Activated CD8-positive, alpha-beta T cell treated with anti-CD3 and anti-CD28 coated beads for 36 hours (primary cell): ENCODE measurements at regions not wholly inside any gene's neighbourhood (a gene's known extent, or its start where the extent isn't known, plus 50 kb on each side); places are given as distances from the start of the nearest gene placed in this dataset.
"Not testable (repeated sequence)": the region's sequence is repeated elsewhere in the genome, so short reads cannot be mapped to it uniquely, and the experiment has no call there.

ENCODE experiments used
- ATAC-seq: fragments of 200-7000 bp; cut with Tn5 transposase; one replicate; pipeline ENCODE4 v1.10.0; 2021; ENCODE audit warnings: mild to moderate bottlenecking, moderate library complexity
- CTCF ChIA-PET: fragments of 350-600 bp; sonication (Branson Sonifier 250); formaldehyde crosslinking; loops from one replicate; lab custom pipeline; 2021; ENCODE audit warnings: antibody characterized with exemption; lab: Charles Lee
- POLR2A ChIA-PET: fragments of 350-600 bp; sonication (Branson Sonifier 250); formaldehyde crosslinking; loops from one replicate; lab custom pipeline; 2021; ENCODE audit warnings: antibody characterized with exemption; lab: Charles Lee
- DNase-seq: peaks from one replicate; pipeline ENCODE4 v3.0.0-alpha.2; 2020
- H3K27ac Mint-ChIP-seq: one replicate; pipeline ENCODE4 v1.8.0; 2021; ENCODE audit warnings: mild to moderate bottlenecking, mixed read lengths
- H3K27me3 Mint-ChIP-seq: one replicate; pipeline ENCODE4 v1.8.0; 2021; ENCODE audit warnings: mixed read lengths
- H3K36me3 Mint-ChIP-seq: one replicate; pipeline ENCODE4 v1.8.0; 2021; ENCODE audit warnings: low read depth, mixed read lengths
- H3K4me1 Mint-ChIP-seq: one replicate; pipeline ENCODE4 v1.8.0; 2021; ENCODE audit warnings: low read depth, mixed read lengths
- H3K4me3 Mint-ChIP-seq: one replicate; pipeline ENCODE4 v1.8.0; 2021; ENCODE audit warnings: mild to moderate bottlenecking, moderate library complexity, mixed read lengths
- H3K9me3 Mint-ChIP-seq: one replicate; pipeline ENCODE4 v1.8.0; 2021; ENCODE audit warnings: mixed read lengths
- CTCF ChIP-seq: fragments of 200-600 bp; IDR thresholded peaks from one replicate; pipeline ENCODE4 v1.8.0; 2022; ENCODE audit warnings: antibody characterized with exemption, mild to moderate bottlenecking
- intact Hi-C: fragments of 100-400 bp; cut with micrococcal nuclease; formaldehyde crosslinking; loops from one replicate; pipeline ENCODE4 v1.10.0; 2022

GRCh38 chr2:23041443-23041842 lies 343.5 kb upstream of the KLHL29 start:
- Mint-ChIP-seq H3K36me3 (no peaks in the 10 kb centered on the region), H3K4me3 (no peak overlapping the region), H3K9me3 (no peaks in the 10 kb centered on the region), H3K4me1 (no peaks in the 10 kb centered on the region), H3K27me3 (no peaks in the 10 kb centered on the region), H3K27ac (no peak overlapping the region)
- CTCF ChIA-PET: no interaction called here
- POLR2A ChIA-PET: no interaction called here
- ATAC-seq (no peak), DNase-seq (no peak)
- intact Hi-C loops: no loop called here
- TF ChIP-seq CTCF: no peak

- Mint-ChIP-seq H3K4me3 (no peak overlapping the region), H3K36me3 (no peaks in the 10 kb centered on the region), H3K9me3 (no peaks in the 10 kb centered on the region), H3K27ac (no peak overlapping the region), H3K27me3 (no peaks in the 10 kb centered on the region), H3K4me1 (no peaks in the 10 kb centered on the region)
- intact Hi-C loops: no loop called here
- CTCF ChIA-PET: interaction anchor here (0.7 kb wide), 1 partner anchor 204 kb away, joined by 3 read pairs; no protein-coding TSS in a partner anchor
- POLR2A ChIA-PET: no interaction called here
- DNase-seq (no peak), ATAC-seq (no peak)
- TF ChIP-seq CTCF: no peak
Observed at GRCh38 chr2:23042216-23042906, 342.6 kb upstream of the KLHL29 start.

GRCh38 chr2:23050388-23050787 lies 334.6 kb upstream of the KLHL29 start:
- CTCF ChIA-PET: no interaction called here
- Mint-ChIP-seq H3K27ac (no peak overlapping the region), H3K4me3 (no peak overlapping the region), H3K9me3 (no peaks in the 10 kb centered on the region), H3K27me3 (no peaks in the 10 kb centered on the region), H3K4me1 (no peaks in the 10 kb centered on the region), H3K36me3 (no peaks in the 10 kb centered on the region)
- intact Hi-C loops: no loop called here
- DNase-seq: no peak
- no peak for TF ChIP-seq CTCF
- no peak for ATAC-seq
- POLR2A ChIA-PET: no interaction called here

- ATAC-seq (no peak), DNase-seq (no peak)
- POLR2A ChIA-PET: no interaction called here
- Mint-ChIP-seq H3K27ac (no peak overlapping the region), H3K4me1 (no peaks in the 10 kb centered on the region), H3K36me3 (no peaks in the 10 kb centered on the region), H3K27me3 (no peaks in the 10 kb centered on the region), H3K9me3 (no peaks in the 10 kb centered on the region), H3K4me3 (no peak overlapping the region)
- no peak for TF ChIP-seq CTCF
- CTCF ChIA-PET: no interaction called here
- intact Hi-C loops: no loop called here
Observed at GRCh38 chr2:23053601-23054000, 331.4 kb upstream of the KLHL29 start.

- no peaks in the 10 kb centered on the region for H3K9me3 Mint-ChIP-seq
- H3K27me3 Mint-ChIP-seq: no peaks in the 10 kb centered on the region
- ChIA-PET POLR2A (no interaction called here), CTCF (no interaction called here)
- no peaks in the 10 kb centered on the region for H3K4me1 Mint-ChIP-seq
- H3K27ac Mint-ChIP-seq: no peak overlapping the region
- no peak overlapping the region for H3K4me3 Mint-ChIP-seq
- no peak for ATAC-seq
- intact Hi-C loops: no loop called here
- H3K36me3 Mint-ChIP-seq: no peaks in the 10 kb centered on the region
- no peak for TF ChIP-seq CTCF
- DNase-seq: no peak
Observed at GRCh38 chr2:23055251-23055650, 329.7 kb upstream of the KLHL29 start.

- H3K4me1 Mint-ChIP-seq, DNase-seq, POLR2A ChIA-PET, H3K4me3 Mint-ChIP-seq, ATAC-seq, H3K9me3 Mint-ChIP-seq, H3K27me3 Mint-ChIP-seq, intact Hi-C loops, H3K27ac Mint-ChIP-seq, CTCF ChIA-PET, H3K36me3 Mint-ChIP-seq: not testable (repeated sequence)
Observed at GRCh38 chr2:23056846-23057245, 328.1 kb upstream of the KLHL29 start.
